CD4-positive, alpha-beta T cell treated with Interleukin-10 for 1 hour (primary cell): ENCODE measurements at regions not wholly inside any gene's neighbourhood (a gene's known extent, or its start where the extent isn't known, plus 50 kb on each side); places are given as distances from the start of the nearest gene placed in this dataset.

Source experiments
- DNase-seq: peaks from one replicate; pipeline ENCODE4 v3.0.0-alpha.2; 2020

- no peak for DNase-seq
Measured at GRCh38 chr18:4636967-4637366, 181.9 kb upstream of the DLGAP1 start.

GRCh38 chr18:4631239-4631638 is 176.1 kb upstream of the DLGAP1 start:
- DNase-seq = no peak

- DNase-seq = no peak
Measured at GRCh38 chr18:4605212-4605611, 150.1 kb upstream of the DLGAP1 start.

- DNase-seq = no peak
Measured at GRCh38 chr18:4603955-4604354, 148.8 kb upstream of the DLGAP1 start.

GRCh38 chr18:4599312-4599711 is 144.2 kb upstream of the DLGAP1 start:
- DNase-seq = no peak

GRCh38 chr18:4597301-4597700 is 142.2 kb upstream of the DLGAP1 start:
- no peak for DNase-seq

GRCh38 chr18:4593895-4594294 is 138.8 kb upstream of the DLGAP1 start:
- no peak for DNase-seq

GRCh38 chr18:4593459-4593858 is 138.4 kb upstream of the DLGAP1 start:
- no peak for DNase-seq

GRCh38 chr18:4589056-4589800 is 134.1 kb upstream of the DLGAP1 start:
- no peak for DNase-seq

GRCh38 chr18:4587204-4587603 is 132.1 kb upstream of the DLGAP1 start:
- no peak for DNase-seq

- no peak for DNase-seq
Measured at GRCh38 chr18:4586731-4587130, 131.6 kb upstream of the DLGAP1 start.

GRCh38 chr18:4582431-4583335 is 127.6 kb upstream of the DLGAP1 start:
- DNase-seq = no peak

- no peak for DNase-seq
Measured at GRCh38 chr18:4581966-4582365, 126.9 kb upstream of the DLGAP1 start.

- DNase-seq = no peak
Measured at GRCh38 chr18:4578449-4578848, 123.3 kb upstream of the DLGAP1 start.

GRCh38 chr18:4573735-4574134 is 118.6 kb upstream of the DLGAP1 start:
- no peak for DNase-seq

GRCh38 chr18:4557502-4557901 is 102.4 kb upstream of the DLGAP1 start:
- DNase-seq = no peak

- no peak for DNase-seq
Measured at GRCh38 chr18:4551001-4551360, 95.9 kb upstream of the DLGAP1 start.

GRCh38 chr18:4549164-4549872 is 94.2 kb upstream of the DLGAP1 start:
- no peak for DNase-seq

GRCh38 chr18:4547126-4547525 is 92.0 kb upstream of the DLGAP1 start:
- DNase-seq = no peak

- no peak for DNase-seq
Measured at GRCh38 chr18:4544142-4544541, 89.0 kb upstream of the DLGAP1 start.

- DNase-seq = no peak
Measured at GRCh38 chr18:4543711-4544110, 88.6 kb upstream of the DLGAP1 start.

- no peak for DNase-seq
Measured at GRCh38 chr18:4541588-4541987, 86.5 kb upstream of the DLGAP1 start.

GRCh38 chr18:4536447-4536846 is 81.3 kb upstream of the DLGAP1 start:
- DNase-seq = no peak

- no peak for DNase-seq
Measured at GRCh38 chr18:4528405-4528804, 73.3 kb upstream of the DLGAP1 start.
